ENCODE measurements at regions not wholly inside any gene's neighbourhood (a gene's known extent, or its start where the extent isn't known, plus 50 kb on each side); places are given as distances from the start of the nearest gene placed in this dataset.

- no peak for DNase-seq
Observed at GRCh38 chr22:47990481-47990880, 1228.0 kb downstream of the TBC1D22A start.

DNA sequence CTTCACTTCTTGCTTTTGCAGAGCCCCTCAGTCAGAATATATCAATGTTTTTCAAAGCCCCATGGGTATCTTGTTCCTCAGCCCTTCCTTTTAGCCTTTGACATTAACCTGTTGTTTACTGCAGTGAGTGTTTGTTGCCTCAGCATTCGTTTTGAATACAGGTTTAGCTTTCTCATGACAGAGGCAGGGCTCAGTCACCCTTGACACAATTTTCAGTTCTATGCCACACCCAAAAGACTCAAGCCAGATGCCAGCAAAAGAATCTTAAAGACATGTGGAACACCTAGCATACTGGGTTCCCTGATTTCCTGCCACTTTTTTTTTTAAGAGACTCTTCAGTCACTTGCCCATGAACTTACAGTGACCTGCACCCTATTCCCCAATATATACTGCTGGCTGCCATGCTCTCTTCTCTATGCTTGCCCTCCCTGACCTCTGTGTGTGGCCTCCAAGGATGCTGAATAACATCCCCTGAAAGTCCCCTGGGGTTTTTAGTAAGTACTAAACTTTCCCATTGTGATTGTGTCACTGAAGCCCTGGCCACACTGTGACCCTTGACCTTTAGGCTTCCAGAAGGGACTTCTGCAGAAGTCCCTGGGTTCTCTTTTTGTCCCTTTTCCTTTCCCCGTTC lies 1225.5 kb downstream of the TBC1D22A start:
- DNase-seq = no peak

DNA sequence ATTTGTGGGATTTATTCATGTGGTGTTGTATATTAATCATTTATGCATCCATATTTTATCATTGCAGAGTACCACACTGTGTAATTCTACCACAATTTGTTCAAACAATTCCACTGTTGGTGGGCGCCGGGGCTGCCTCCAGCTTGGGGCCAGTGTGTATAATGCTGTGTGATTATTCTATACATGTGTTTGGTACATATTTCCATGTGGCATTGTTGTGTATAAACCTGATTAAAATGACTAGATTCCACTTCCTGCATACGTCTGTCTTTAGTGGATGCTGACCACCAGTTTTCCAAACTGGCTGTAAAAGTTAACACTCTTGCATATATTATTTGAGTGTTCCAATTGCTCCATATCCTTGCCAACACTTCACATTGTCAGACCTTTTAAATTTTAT lies 1213.8 kb downstream of the TBC1D22A start:
- DNase-seq = no peak

- no peak for DNase-seq
Observed at GRCh38 chr22:47967831-47968230, 1205.4 kb downstream of the TBC1D22A start.

- DNase-seq = no peak
Observed at GRCh38 chr22:47966316-47966715, 1203.9 kb downstream of the TBC1D22A start.

DNA sequence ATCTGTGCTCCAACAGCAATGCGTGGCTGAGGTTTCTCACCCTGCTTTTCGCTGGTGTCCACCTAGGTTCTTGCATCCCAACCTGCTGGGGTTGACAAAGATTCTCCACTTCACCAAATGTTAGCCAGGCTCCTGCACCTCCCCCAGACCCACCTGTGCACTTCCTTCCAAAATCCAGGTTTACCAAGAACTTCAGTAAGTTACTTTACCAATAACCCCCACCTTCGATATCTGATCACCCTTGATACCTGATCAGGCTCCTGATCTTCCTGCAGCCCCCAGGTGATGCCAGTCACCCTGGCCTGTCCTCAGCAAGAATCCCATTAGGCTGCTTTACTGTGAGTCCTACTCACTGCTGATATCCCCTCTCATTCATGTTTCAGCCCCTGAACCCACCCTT lies 1203.4 kb downstream of the TBC1D22A start:
- DNase-seq = no peak

GRCh38 chr22:47965066-47965465 lies 1202.6 kb downstream of the TBC1D22A start:
- no peak for DNase-seq

DNA sequence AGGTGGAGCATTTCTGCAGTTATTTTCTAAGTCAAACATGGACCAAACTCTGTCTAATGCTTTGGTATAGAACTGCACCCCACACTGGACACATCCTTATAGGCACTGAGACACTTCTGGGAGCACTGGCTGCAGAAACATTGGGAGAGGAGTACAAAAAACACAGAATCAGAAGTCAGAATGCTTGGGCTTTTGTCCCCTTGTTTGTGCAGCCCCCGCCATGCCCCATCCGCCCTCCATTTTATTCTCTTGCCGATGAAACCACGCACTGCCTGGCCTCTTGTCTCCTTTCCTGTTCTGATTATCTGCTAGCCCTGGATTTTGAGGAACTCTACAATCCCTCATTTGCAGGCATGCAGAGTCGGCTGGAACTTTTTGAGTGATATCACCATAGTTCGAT lies 1201.2 kb downstream of the TBC1D22A start:
- no peak for DNase-seq

DNA sequence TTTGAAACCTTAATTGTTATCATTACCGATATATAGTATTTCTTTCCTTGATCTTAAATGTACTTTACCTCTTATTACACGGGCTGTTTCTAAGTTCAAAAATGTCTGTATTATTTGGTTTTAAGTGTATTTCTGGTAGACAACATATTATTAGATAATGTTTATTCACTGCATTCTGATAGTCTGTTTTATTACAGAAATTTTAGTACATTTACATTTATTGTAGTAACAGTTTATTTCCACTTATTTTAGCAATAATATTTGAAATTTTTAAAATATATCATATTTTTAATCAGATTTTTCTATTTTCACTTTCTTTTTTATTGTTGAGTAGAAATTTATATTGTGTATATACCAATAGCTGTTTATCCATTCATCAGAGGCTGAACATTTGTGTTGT lies 1195.2 kb downstream of the TBC1D22A start:
- no peak for DNase-seq

- DNase-seq = no peak
Observed at GRCh38 chr22:47954107-47954506, 1191.7 kb downstream of the TBC1D22A start.

DNA sequence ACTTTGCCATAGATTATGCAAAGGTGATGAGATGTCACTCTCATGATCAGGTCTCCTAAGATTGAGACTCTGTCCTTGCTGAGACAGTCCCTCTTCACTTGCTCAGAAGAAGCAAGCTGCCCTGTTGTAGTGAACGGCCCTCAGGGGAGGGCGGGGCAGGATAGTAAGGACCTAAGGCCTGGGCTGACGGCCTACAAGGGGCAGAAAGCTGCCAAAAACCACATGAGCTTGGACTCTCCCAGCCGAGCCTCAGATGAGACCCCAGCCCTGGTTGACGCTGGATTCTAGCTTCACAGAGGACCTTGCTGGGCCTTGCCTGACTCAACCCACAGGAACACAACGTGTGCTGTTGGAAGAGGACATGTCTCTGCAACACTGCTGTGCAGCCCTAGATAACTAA lies 1182.5 kb downstream of the TBC1D22A start:
- DNase-seq = no peak

DNA sequence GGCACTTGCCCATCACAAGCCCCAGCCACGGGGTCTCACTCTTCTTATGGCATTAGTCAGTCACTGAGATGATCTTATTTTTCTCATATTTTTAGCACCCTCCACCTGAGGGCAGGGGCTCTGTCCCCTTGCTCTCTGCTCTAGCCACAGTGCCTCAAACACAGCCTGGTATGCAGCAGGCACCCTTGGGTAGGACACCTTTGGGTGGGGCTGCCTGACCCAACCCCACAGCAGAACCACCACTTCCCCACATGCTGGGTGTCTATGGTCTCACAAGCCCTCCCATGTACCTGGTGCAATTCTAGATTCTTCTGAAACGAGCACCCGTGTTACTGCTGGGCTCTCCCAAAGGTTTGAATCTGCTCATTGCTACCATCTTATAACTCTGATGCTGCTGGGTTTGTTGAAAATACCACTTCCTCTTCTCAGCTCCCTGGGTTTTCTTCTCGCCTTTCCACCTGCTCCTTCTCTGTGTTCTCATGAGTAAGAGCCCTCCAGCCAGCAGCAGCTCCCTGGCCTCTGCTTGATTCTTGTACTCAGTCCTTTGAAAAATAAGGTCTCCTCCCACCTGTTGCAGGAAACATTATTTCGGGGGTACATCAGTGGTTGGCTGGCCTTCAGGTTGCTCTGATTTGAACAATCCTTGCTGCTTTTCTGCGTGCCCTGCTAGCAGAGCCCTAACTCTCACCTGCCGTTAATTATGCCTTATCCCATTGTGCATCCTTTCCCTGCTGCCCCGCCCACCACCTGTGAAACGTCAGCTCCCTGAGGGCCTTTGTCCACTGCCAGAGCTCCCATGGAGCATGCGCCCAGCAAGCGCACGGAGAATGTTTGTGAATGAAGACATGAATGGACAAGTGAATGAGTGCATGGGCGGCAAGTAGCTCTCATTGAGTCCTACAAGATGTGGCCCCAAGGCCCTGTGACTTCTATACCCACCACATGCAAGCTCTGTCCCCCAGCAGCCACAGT lies 1181.6 kb downstream of the TBC1D22A start:
- no peak for DNase-seq

DNA sequence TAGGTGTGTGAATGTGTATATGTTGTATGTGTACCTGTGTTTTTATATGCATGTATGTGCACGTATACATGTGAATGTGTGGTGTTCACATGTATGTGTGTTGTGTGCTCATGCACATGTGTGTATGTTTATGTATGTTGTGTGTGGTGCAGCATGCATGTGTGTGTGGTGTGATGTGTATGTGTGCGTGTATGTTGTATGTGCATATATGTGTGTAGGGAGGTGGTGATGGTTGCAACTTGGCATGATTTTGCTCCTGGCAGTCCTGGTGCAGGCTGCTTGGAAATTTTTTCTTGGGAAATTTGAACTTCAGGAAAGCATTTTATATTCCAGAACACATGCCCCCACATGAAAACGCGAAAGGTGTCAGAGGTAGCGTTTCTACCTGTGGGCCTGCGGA lies 1177.8 kb downstream of the TBC1D22A start:
- no peak for DNase-seq

DNA sequence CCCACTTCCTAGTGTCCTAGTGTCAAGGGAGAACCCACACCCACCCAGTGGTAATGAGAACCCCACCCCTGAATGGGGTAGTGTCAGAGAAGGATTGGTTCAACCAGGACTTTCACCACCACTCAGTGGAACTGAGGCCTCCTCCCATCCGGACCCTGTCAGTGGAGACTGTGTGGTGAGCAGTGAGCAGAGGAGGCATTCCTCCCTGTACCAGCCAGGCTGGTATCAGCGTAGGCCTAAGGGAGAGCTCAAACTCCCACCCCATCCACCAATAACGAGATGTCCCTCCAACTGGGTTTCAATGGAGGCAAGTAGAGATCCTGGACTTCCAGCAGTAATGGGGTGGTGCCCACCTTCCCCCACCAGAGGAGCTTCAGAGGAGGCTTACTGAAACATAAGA lies 1171.4 kb downstream of the TBC1D22A start:
- no peak for DNase-seq

GRCh38 chr22:47933226-47933625 lies 1170.8 kb downstream of the TBC1D22A start:
- DNase-seq = no peak

- no peak for DNase-seq
Observed at GRCh38 chr22:47929646-47930185, 1167.3 kb downstream of the TBC1D22A start.

GRCh38 chr22:47929073-47929472 lies 1166.6 kb downstream of the TBC1D22A start:
- DNase-seq = no peak

DNA sequence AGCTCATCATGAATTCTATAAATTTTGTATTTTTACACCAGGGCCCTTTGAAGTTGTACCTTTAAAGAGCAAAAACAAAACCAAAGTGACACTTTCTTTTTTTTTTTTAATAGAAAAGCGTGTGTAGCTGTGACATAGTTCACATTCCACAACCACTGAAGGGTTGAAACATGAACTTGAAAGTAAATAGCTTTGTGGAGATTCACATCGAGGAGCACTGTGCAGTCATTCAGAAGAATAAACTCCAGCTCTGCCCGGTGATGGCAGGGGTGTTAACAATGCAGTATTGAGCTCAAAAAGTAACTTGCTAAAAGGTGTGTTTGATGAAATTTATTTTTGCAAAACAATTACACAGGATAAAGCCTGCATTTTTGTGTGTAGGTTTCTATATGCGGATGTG lies 1166.2 kb downstream of the TBC1D22A start:
- DNase-seq = no peak

DNA sequence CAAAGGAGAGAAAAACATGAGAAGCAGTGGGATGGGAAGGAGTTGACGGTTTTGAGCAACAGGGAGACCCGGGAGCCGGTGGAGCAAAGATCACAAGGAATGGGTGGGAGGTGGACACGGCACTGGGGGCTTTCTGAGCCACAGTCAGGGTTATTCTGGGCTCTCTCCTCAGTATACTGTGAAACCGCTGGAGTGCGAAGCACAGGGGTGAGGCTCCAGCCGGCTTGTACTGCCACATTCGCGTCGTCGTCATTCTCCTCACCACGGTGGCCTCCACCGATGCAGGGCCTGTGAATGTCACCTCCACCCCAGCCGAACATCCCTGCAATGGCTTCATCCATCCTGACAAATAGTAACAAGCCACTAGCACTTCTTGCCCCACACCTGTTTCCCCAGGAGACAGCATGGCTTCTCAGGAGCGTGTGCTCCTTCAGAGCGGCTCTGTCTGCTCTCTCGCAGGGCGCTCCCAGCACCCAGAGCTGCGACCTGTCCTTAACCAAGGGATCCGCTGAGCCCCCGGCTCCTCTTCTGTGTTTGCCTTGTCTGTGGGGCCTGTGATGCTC lies 1165.3 kb downstream of the TBC1D22A start:
- no peak for DNase-seq

- no peak for DNase-seq
Observed at GRCh38 chr22:47923011-47923427, 1160.6 kb downstream of the TBC1D22A start.

DNA sequence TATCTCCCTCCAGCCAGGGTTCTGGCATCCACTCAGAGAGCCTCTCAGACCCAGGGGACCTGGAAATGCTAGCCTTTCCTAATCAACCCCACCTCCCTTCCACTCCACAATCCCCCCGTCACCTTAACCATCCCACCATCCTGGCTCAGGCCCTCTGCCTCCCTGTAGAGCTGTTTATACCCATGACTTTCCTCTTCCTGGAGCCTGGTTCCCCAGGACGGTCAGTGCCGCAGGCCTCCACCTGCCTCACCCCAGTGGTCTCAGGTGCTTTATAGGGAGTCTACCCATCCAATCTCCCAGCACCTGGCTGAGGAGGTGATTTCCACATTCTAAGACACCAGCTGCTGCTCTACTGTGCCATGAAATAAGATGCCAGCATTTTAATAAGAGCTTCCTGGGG lies 1159.5 kb downstream of the TBC1D22A start:
- no peak for DNase-seq

DNA sequence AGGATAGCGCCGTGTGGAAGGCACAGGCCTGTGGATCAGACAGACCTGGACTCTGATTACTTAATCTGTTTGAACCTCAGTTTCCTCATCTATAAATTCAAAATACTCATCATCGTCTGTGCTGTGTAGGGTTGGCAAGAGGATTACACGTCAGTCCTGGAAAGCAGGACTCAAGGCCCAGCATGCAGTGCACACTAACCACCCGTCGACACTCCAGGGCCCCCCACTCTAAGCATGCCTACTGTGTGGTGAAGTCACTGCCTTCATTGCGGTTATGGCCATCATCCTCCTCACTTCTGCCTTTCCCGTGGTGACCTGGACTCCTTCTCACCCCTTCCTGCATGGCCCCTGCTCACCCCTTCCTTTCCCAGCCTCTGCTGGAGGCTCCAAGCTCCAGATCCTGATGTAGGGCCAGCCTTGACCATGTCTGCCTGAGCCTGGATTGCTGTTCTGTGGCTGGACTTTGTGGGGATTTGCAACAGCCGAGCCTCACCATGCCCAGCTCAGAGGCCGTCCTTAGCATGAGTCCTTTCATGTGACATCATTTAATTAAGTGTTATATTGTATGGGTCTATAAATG lies 1158.0 kb downstream of the TBC1D22A start:
- no peak for DNase-seq

- DNase-seq = no peak
Observed at GRCh38 chr22:47919893-47920292, 1157.4 kb downstream of the TBC1D22A start.

Data from 8988T (cell line).